Neural cell (in vitro differentiated cells): ENCODE measurements at regions not wholly inside any gene's neighbourhood (a gene's known extent, or its start where the extent isn't known, plus 50 kb on each side); places are given as distances from the start of the nearest gene placed in this dataset.

ENCODE experiments used
- H2AFZ ChIP-seq: fragments of 200-600, 300-800 bp; sonication (generic), shearing (Covaris generic); 2 replicates; pipeline ENCODE4 v1.6.0; 2014; ENCODE audit warnings: low read depth, mild to moderate bottlenecking, antibody characterized with exemption, low read length, moderate library complexity
- H3F3A ChIP-seq: fragments of 200-600 bp; shearing (Covaris generic); 2 replicates; pipeline ENCODE4 v1.6.1; 2016; ENCODE audit warnings: mild to moderate bottlenecking, moderate library complexity, mixed read lengths, antibody characterized with exemption, low read length; ENCODE audit not compliant: insufficient read depth, poor library complexity, severe bottlenecking
- H3K27ac ChIP-seq: fragments of 200-600, 300-800 bp; sonication (generic), shearing (Covaris generic); 2 replicates; pipeline ENCODE4 v1.5.1; 2014; ENCODE audit warnings: mild to moderate bottlenecking, low read length, moderate library complexity
- H3K27me3 ChIP-seq: fragments of 300-800, 200-600 bp; sonication (generic), shearing (Covaris generic); 2 replicates; pipeline ENCODE4 v1.6.0; 2014; ENCODE audit warnings: mild to moderate bottlenecking, low read depth, low read length, moderate library complexity; ENCODE audit not compliant: insufficient read depth
- H3K36me3 ChIP-seq: fragments of 300-800, 200-600 bp; sonication (generic), shearing (Covaris generic); 2 replicates; pipeline ENCODE4 v1.5.1; 2014; ENCODE audit warnings: mild to moderate bottlenecking, antibody characterized with exemption, low read length, moderate library complexity; ENCODE audit not compliant: insufficient read depth
- H3K4me2 ChIP-seq: fragments of 300-800, 200-600 bp; sonication (generic), shearing (Covaris generic); 2 replicates; pipeline ENCODE4 v1.6.0; 2014; ENCODE audit warnings: mild to moderate bottlenecking, low read length
- H3K4me3 ChIP-seq: fragments of 300-800, 200-600 bp; sonication (generic), shearing (Covaris generic); 2 replicates; pipeline ENCODE4 v1.5.1; 2014; ENCODE audit warnings: mild to moderate bottlenecking, low read length, moderate library complexity
- H3K79me2 ChIP-seq: fragments of 200-600 bp; shearing (Covaris generic); replicated peaks from 2 replicates; pipeline ENCODE4 v1.6.0; 2014; ENCODE audit warnings: mild to moderate bottlenecking, low read length, moderate library complexity; ENCODE audit not compliant: insufficient read depth
- H3K9ac ChIP-seq: fragments of 300-800, 200-600 bp; sonication (generic), shearing (Covaris generic); 2 replicates; pipeline ENCODE4 v1.6.1; 2016; ENCODE audit warnings: mild to moderate bottlenecking, low read length, mixed read lengths
- H3K9me2 ChIP-seq: fragments of 200-600 bp; shearing (Covaris generic); 2 replicates; pipeline ENCODE4 v1.6.1; 2016; ENCODE audit warnings: mild to moderate bottlenecking, low read length, mixed read lengths; ENCODE audit not compliant: insufficient read depth
- H3K9me3 ChIP-seq: fragments of 200-600, 300-800 bp; sonication (generic), shearing (Covaris generic); 2 replicates; pipeline ENCODE4 v1.6.1; 2016; ENCODE audit warnings: mild to moderate bottlenecking, mixed run types, low read length, moderate library complexity, mixed read lengths
- H4K20me1 ChIP-seq: fragments of 200-600 bp; shearing (Covaris generic); 2 replicates; pipeline ENCODE4 v1.6.1; 2016; ENCODE audit warnings: mild to moderate bottlenecking, mixed run types; ENCODE audit not compliant: insufficient read depth
- EP300 ChIP-seq: fragments of 450-650 bp; conservative IDR thresholded peaks from 2 replicates; pipeline ENCODE4 v1.6.1; 2014; ENCODE audit warnings: antibody characterized with exemption, mild to moderate bottlenecking, moderate library complexity; ENCODE audit not compliant: poor library complexity, severe bottlenecking
- EZH2 ChIP-seq: fragments of 200-600, 300-800 bp; shearing (Covaris generic), sonication (generic); IDR thresholded peaks from 2 replicates; pipeline ENCODE4 v1.6.1; 2014; ENCODE audit warnings: antibody characterized with exemption, low read length, borderline replicate concordance, mild to moderate bottlenecking; ENCODE audit not compliant: insufficient read depth, poor library complexity, severe bottlenecking
- MXI1 ChIP-seq: fragments of 450-650 bp; conservative IDR thresholded peaks from 2 replicates; pipeline ENCODE4 v1.6.1; 2014; ENCODE audit warnings: antibody characterized with exemption, mild to moderate bottlenecking; ENCODE audit not compliant: poor library complexity, severe bottlenecking
- POLR2AphosphoS5 ChIP-seq: IDR thresholded peaks from 2 replicates; pipeline ENCODE4 v1.6.1; 2012
- RAD21 ChIP-seq: fragments of 450-650 bp; conservative IDR thresholded peaks from 2 replicates; pipeline ENCODE4 v1.6.1; 2014; ENCODE audit warnings: antibody characterized with exemption, mild to moderate bottlenecking, moderate library complexity
- SMC3 ChIP-seq: fragments of 450-650 bp; conservative IDR thresholded peaks from 2 replicates; pipeline ENCODE4 v1.6.1; 2014; ENCODE audit warnings: antibody characterized with exemption, mild to moderate bottlenecking, moderate library complexity; ENCODE audit not compliant: poor library complexity
- TAF1 ChIP-seq: IDR thresholded peaks from 2 replicates; pipeline ENCODE4 v1.6.1; 2012; ENCODE audit warnings: low read depth
- TF ChIP-seq, protein P1 (sequence below): IDR thresholded peaks from 2 replicates; pipeline ENCODE4 v1.6.1; 2012; ENCODE audit warnings: borderline replicate concordance
- TF ChIP-seq, protein P2 (sequence below): fragments of 450-650 bp; IDR thresholded peaks from 2 replicates; pipeline ENCODE4 v1.5.1; 2014; ENCODE audit warnings: antibody characterized with exemption, mild to moderate bottlenecking, moderate library complexity; ENCODE audit not compliant: poor library complexity, severe bottlenecking

DNA sequence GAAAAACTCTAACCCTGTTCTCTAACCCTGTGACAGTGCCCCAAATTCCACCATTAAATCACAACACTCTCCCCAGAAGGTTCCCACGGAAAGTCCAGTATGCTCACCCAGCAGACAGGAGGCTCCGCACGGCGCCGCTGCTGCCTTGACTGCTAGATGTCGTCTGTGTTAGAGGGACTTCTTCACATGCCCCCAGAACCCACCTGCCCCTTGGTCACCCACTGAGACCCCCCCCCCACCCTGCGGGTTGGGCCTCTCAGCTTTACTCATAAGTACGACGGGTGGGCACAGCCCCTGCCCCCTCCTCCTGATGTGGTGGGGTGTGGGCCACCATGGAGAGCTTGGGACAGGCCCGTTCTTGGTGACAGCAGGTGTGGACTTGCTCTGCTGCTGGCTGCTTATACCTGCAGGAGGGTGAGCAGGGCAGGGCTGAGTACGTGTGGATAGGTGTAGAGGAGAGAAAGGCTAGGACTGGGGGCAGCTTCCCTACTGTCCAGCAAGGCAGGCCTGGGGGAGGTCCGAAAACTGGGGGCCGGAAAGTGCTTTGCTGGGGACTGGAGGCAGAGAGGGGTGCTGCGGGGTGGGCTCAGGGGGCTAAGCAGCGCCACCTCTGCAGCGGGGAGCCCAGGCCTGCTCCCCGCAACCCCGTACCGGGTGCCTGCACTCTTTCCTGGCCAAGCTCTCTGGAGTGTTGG is 57.5 kb upstream of the OLFM1 start:
- Histone ChIP-seq H3K9me2 (no peaks in the 10 kb centered on the region), H3K79me2 (no peaks in the 10 kb centered on the region), H4K20me1 (no peaks in the 10 kb centered on the region), H3K36me3 (no peaks in the 10 kb centered on the region), H2AFZ (no peak overlapping the region), H3K4me2 (no peak overlapping the region), H3K27ac (no peak overlapping the region), H3K9ac (no peak overlapping the region), H3K9me3 (no peaks in the 10 kb centered on the region), H3K27me3 (no peaks in the 10 kb centered on the region), H3F3A (no peaks in the 10 kb centered on the region), H3K4me3 (no peak overlapping the region)
- TF ChIP-seq POLR2AphosphoS5 (no peak), EP300 (no peak), TAF1 (no peak), RAD21 (no peak), MXI1 (no peak), SMC3 (no peak), EZH2 (no peak)
- TF ChIP-seq, protein P1, sequence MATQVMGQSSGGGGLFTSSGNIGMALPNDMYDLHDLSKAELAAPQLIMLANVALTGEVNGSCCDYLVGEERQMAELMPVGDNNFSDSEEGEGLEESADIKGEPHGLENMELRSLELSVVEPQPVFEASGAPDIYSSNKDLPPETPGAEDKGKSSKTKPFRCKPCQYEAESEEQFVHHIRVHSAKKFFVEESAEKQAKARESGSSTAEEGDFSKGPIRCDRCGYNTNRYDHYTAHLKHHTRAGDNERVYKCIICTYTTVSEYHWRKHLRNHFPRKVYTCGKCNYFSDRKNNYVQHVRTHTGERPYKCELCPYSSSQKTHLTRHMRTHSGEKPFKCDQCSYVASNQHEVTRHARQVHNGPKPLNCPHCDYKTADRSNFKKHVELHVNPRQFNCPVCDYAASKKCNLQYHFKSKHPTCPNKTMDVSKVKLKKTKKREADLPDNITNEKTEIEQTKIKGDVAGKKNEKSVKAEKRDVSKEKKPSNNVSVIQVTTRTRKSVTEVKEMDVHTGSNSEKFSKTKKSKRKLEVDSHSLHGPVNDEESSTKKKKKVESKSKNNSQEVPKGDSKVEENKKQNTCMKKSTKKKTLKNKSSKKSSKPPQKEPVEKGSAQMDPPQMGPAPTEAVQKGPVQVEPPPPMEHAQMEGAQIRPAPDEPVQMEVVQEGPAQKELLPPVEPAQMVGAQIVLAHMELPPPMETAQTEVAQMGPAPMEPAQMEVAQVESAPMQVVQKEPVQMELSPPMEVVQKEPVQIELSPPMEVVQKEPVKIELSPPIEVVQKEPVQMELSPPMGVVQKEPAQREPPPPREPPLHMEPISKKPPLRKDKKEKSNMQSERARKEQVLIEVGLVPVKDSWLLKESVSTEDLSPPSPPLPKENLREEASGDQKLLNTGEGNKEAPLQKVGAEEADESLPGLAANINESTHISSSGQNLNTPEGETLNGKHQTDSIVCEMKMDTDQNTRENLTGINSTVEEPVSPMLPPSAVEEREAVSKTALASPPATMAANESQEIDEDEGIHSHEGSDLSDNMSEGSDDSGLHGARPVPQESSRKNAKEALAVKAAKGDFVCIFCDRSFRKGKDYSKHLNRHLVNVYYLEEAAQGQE: no peak
- TF ChIP-seq, protein P2, sequence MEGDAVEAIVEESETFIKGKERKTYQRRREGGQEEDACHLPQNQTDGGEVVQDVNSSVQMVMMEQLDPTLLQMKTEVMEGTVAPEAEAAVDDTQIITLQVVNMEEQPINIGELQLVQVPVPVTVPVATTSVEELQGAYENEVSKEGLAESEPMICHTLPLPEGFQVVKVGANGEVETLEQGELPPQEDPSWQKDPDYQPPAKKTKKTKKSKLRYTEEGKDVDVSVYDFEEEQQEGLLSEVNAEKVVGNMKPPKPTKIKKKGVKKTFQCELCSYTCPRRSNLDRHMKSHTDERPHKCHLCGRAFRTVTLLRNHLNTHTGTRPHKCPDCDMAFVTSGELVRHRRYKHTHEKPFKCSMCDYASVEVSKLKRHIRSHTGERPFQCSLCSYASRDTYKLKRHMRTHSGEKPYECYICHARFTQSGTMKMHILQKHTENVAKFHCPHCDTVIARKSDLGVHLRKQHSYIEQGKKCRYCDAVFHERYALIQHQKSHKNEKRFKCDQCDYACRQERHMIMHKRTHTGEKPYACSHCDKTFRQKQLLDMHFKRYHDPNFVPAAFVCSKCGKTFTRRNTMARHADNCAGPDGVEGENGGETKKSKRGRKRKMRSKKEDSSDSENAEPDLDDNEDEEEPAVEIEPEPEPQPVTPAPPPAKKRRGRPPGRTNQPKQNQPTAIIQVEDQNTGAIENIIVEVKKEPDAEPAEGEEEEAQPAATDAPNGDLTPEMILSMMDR: no peak

DNA sequence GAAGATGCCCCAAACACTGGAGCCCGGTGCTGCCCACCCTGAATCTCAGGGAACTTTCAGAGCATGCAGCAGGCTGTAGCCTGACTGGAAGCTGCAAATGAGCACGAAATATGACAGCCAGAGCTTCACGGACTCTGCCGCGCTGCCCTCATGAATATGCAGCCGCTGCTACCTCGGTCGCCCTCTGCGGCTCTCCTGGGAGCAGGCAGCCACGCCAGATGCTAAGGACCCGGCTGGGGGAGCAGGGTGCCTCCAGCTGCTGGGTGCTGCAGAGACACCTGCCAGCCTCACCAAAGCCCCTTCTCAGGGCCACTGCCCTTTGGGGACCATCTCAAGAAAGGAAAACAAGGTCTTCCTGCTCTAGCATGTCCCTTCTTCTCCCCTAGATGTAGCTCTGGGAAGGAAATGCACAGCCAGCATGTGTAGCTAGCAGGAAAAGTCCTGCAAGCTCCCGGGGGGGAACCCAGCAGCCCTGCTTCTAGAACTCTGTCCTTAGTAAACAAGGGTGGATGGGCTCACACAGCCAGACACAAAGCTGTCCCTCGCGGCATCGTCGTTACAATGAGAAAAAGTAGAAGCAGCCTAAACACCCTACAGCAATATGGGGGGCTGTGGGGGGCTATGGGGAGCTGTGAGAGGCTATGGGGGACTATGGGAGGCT is 56.8 kb upstream of the OLFM1 start:
- Histone ChIP-seq H3K79me2 (no peaks in the 10 kb centered on the region), H3K4me2 (no peak overlapping the region), H3K9me3 (no peaks in the 10 kb centered on the region), H3K27ac (no peak overlapping the region), H3F3A (no peaks in the 10 kb centered on the region), H3K4me3 (no peak overlapping the region), H3K9ac (no peak overlapping the region), H3K9me2 (no peaks in the 10 kb centered on the region), H2AFZ (no peak overlapping the region), H3K36me3 (no peaks in the 10 kb centered on the region), H4K20me1 (no peaks in the 10 kb centered on the region), H3K27me3 (no peaks in the 10 kb centered on the region)
- no peak for TF ChIP-seq POLR2AphosphoS5
- no peak for TF ChIP-seq EZH2
- TF ChIP-seq RAD21: no peak
- no peak for TF ChIP-seq EP300
- TF ChIP-seq SMC3: no peak
- TF ChIP-seq TAF1: no peak
- TF ChIP-seq, protein P2: no peak
- TF ChIP-seq, protein P1: no peak
- TF ChIP-seq MXI1: no peak
